ENCODE measurements at regions not wholly inside any gene's neighbourhood (a gene's known extent, or its start where the extent isn't known, plus 50 kb on each side); places are given as distances from the start of the nearest gene placed in this dataset.

DNA sequence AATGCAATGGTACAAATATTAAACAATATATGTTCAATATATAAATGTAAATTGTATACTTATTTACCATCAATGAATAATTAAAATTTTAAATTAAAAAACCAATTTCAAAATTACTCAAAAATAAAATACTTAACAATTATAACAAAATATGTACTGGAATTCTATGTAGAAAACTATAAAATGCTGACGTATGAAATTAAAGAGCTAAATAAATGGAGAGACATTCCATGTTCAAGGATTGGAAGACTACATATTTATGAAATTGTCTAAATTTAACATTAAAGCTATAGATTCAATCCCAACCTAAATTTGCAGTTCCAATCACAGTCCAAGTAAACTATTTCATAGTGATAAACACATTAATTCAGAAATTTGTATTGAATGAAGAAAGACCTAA is 1522.4 kb downstream of the SI start:
- TF ChIP-seq, protein P1, sequence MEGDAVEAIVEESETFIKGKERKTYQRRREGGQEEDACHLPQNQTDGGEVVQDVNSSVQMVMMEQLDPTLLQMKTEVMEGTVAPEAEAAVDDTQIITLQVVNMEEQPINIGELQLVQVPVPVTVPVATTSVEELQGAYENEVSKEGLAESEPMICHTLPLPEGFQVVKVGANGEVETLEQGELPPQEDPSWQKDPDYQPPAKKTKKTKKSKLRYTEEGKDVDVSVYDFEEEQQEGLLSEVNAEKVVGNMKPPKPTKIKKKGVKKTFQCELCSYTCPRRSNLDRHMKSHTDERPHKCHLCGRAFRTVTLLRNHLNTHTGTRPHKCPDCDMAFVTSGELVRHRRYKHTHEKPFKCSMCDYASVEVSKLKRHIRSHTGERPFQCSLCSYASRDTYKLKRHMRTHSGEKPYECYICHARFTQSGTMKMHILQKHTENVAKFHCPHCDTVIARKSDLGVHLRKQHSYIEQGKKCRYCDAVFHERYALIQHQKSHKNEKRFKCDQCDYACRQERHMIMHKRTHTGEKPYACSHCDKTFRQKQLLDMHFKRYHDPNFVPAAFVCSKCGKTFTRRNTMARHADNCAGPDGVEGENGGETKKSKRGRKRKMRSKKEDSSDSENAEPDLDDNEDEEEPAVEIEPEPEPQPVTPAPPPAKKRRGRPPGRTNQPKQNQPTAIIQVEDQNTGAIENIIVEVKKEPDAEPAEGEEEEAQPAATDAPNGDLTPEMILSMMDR (IDR thresholded peaks at IDR 0.05) = no peak
- TF ChIP-seq POLR2A (IDR thresholded peaks at IDR 0.05) = no peak
